Colonic mucosa (tissue), 4 donors: ENCODE measurements at regions not wholly inside any gene's neighbourhood (a gene's known extent, or its start where the extent isn't known, plus 50 kb on each side); places are given as distances from the start of the nearest gene placed in this dataset.

Source experiments
- DNase-seq: peaks from one replicate; pipeline ENCODE4 v3.0.0-alpha.2; 2020
- H3K27ac ChIP-seq: fragments of 200-600 bp; one replicate; pipeline ENCODE4 v1.8.0; 2021
- H3K27me3 ChIP-seq: fragments of 200-600 bp; one replicate; pipeline ENCODE4 v1.8.0; 2021
- H3K36me3 ChIP-seq: fragments of 200-600 bp; one replicate; pipeline ENCODE4 v1.8.0; 2021
- H3K4me1 ChIP-seq: fragments of 200-600 bp; one replicate; pipeline ENCODE4 v1.8.0; 2021; ENCODE audit warnings: mild to moderate bottlenecking
- H3K4me3 ChIP-seq: fragments of 200-600 bp; one replicate; pipeline ENCODE4 v1.8.0; 2021
- H3K9ac ChIP-seq, 2 donors: one replicate each; pipeline ENCODE4 v1.7.0; 2013; ENCODE audit warnings: control low read depth in 2 of 2, low read depth in 2 of 2, low read length in 2 of 2
- H3K9me3 ChIP-seq: fragments of 200-600 bp; one replicate; pipeline ENCODE4 v1.8.0; 2021
- CTCF ChIP-seq: fragments of 200-600 bp; IDR thresholded peaks from one replicate; pipeline ENCODE4 v1.8.0; 2022; ENCODE audit warnings: antibody characterized with exemption, mild to moderate bottlenecking
- intact Hi-C: fragments of 100-400 bp; cut with DNase I; formaldehyde crosslinking; loops from one replicate; pipeline ENCODE4 v1.14.1; 2022
- donor health status: healthy.
- donor health status: DM: no; HTN: no; CAD: no.
- donor health status: DM: no; HTN: no; CAD: no.

- H3K4me3 ChIP-seq: no peak overlapping the region
- no peaks in the 10 kb centered on the region for H3K9me3 ChIP-seq
- no peaks in the 10 kb centered on the region for H3K27me3 ChIP-seq
- H3K9ac ChIP-seq: no peak overlapping the region
- no peaks in the 10 kb centered on the region for H3K4me1 ChIP-seq
- H3K27ac ChIP-seq: no peak overlapping the region
- intact Hi-C loops: no loop called here
- no peaks in the 10 kb centered on the region for H3K36me3 ChIP-seq
- DNase-seq: no peak
- TF ChIP-seq CTCF: no peak
These were observed 720.4 kb downstream of the RERGL start for GRCh38 chr12:17369556-17369955.

GRCh38 chr12:17361224-17361623, 728.8 kb downstream of the RERGL start:
- H3K27me3 ChIP-seq: no peaks in the 10 kb centered on the region
- H3K4me1 ChIP-seq: no peaks in the 10 kb centered on the region
- H3K9ac ChIP-seq: no peak overlapping the region
- no peak overlapping the region for H3K27ac ChIP-seq
- no peaks in the 10 kb centered on the region for H3K36me3 ChIP-seq
- intact Hi-C loops: no loop called here
- H3K4me3 ChIP-seq: no peak overlapping the region
- no peak for DNase-seq
- no peak for TF ChIP-seq CTCF
- no peaks in the 10 kb centered on the region for H3K9me3 ChIP-seq

- no peak overlapping the region for H3K4me3 ChIP-seq
- TF ChIP-seq CTCF: no peak
- H3K9ac ChIP-seq: no peak overlapping the region
- no peaks in the 10 kb centered on the region for H3K36me3 ChIP-seq
- intact Hi-C loops: no loop called here
- no peaks in the 10 kb centered on the region for H3K9me3 ChIP-seq
- DNase-seq: no peak
- no peaks in the 10 kb centered on the region for H3K4me1 ChIP-seq
- no peak overlapping the region for H3K27ac ChIP-seq
- no peaks in the 10 kb centered on the region for H3K27me3 ChIP-seq
These were observed 731.2 kb downstream of the RERGL start for GRCh38 chr12:17358835-17359234.

GRCh38 chr12:17357396-17357795, 732.6 kb downstream of the RERGL start:
- Histone ChIP-seq H3K36me3 (no peaks in the 10 kb centered on the region), H3K4me1 (no peaks in the 10 kb centered on the region), H3K27ac (no peak overlapping the region), H3K9me3 (no peaks in the 10 kb centered on the region), H3K9ac (no peak overlapping the region), H3K27me3 (no peaks in the 10 kb centered on the region), H3K4me3 (no peak overlapping the region)
- no peak for DNase-seq
- TF ChIP-seq CTCF: no peak
- intact Hi-C loops: no loop called here

GRCh38 chr12:17352164-17352563, 737.8 kb downstream of the RERGL start:
- no peak for DNase-seq
- intact Hi-C loops: no loop called here
- Histone ChIP-seq H3K36me3 (no peaks in the 10 kb centered on the region), H3K27ac (no peak overlapping the region), H3K4me3 (no peak overlapping the region), H3K4me1 (no peaks in the 10 kb centered on the region), H3K9me3 (no peaks in the 10 kb centered on the region), H3K9ac (no peak overlapping the region), H3K27me3 (no peaks in the 10 kb centered on the region)
- no peak for TF ChIP-seq CTCF

GRCh38 chr12:17348311-17348710, 741.7 kb downstream of the RERGL start:
- Histone ChIP-seq H3K4me3 (no peak overlapping the region), H3K4me1 (no peaks in the 10 kb centered on the region), H3K36me3 (no peaks in the 10 kb centered on the region), H3K9me3 (no peaks in the 10 kb centered on the region), H3K9ac (no peak overlapping the region), H3K27ac (no peak overlapping the region), H3K27me3 (no peaks in the 10 kb centered on the region)
- no peak for TF ChIP-seq CTCF
- no peak for DNase-seq
- intact Hi-C loops: no loop called here
